Thoracic aorta (tissue), 2 donors: ENCODE measurements at regions not wholly inside any gene's neighbourhood (a gene's known extent, or its start where the extent isn't known, plus 50 kb on each side); places are given as distances from the start of the nearest gene placed in this dataset.

Experiments
- ATAC-seq: fragments of 150-250 bp; one replicate; pipeline ENCODE4 v1.8.0; 2017; ENCODE audit warnings: low read depth; ENCODE audit not compliant: insufficient number of reproducible peaks, low FRiP score
- DNase-seq: peaks from one replicate; pipeline ENCODE4 v3.0.0-alpha.2; 2020; ENCODE audit warnings: low spot score
- H3K27ac ChIP-seq, 2 donors: fragments of 200-600 bp; sonication (generic); 1 replicate in 1 of 2; 2 replicates in 1 of 2; pipeline ENCODE4 v1.5.1; 2016; ENCODE audit warnings: mild to moderate bottlenecking in 2 of 2, moderate library complexity in 2 of 2
- H3K27me3 ChIP-seq: fragments of 200-600 bp; sonication (generic); replicated peaks from 2 replicates; pipeline ENCODE4 v1.6.0; 2016; ENCODE audit warnings: mild to moderate bottlenecking; ENCODE audit not compliant: insufficient read depth
- H3K36me3 ChIP-seq: fragments of 200-600 bp; sonication (generic); one replicate; pipeline ENCODE4 v1.5.1; 2016
- H3K4me1 ChIP-seq, 2 donors: fragments of 200-600 bp; sonication (generic); 1 replicate in 1 of 2; 2 replicates in 1 of 2; pipeline versions ENCODE4 v1.5.1 to v1.6.0; 2016; ENCODE audit warnings: low read depth in 2 of 2, mild to moderate bottlenecking in 1 of 2; ENCODE audit not compliant: control insufficient read depth in 1 of 2
- H3K4me3 ChIP-seq: fragments of 200-600 bp; sonication (generic); 2 replicates; pipeline ENCODE4 v1.5.1; 2016; ENCODE audit warnings: mild to moderate bottlenecking
- H3K9me3 ChIP-seq: fragments of 200-600 bp; sonication (generic); 2 replicates; pipeline ENCODE4 v1.5.1; 2016
- CTCF ChIP-seq: fragments of 200-600 bp; sonication (generic); IDR thresholded peaks from one replicate; pipeline ENCODE4 v1.5.1; 2019; ENCODE audit warnings: antibody characterized with exemption

DNA sequence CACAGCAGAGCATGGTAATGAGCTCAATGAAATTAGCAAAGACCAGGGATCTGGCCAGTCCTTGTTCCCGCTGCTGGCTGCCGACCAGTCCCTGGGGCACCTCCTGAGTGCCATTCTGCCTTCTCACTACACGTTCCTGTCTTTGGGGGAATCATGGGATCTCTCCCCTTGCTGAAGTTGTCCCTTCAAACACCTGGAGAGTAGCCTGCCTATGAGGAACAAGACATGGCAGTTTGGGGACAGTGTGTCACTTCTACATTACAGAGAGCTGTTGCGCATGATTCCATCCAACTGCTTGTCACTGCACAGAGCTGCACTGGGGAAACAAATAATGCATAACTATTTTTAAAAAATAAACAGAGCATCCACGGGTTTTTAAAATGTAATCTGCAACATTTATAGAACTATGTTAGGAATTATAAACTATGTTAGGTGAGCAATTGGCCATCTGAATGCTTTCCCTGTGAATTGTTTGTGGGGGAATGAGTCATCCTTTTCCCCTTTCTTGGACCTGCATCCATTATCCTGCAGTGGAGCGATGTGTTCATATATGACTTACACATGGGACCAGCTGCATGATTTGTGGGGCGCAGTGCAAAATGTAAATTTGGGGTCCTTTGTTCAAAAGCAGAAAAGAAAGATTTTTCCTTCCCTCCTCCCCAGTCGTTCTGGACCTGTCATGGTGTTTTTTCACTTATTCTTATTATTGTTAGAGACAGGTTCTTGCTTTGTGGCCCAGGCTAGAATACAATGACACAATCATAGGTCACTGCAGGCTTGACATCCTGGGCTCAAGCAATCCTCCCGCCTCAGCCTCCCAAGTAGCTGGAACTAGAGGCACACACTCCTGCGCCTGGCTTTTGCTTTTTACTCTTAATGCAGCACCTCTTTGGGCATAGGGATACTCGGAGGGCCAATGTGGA lies 115.0 kb upstream of the TBL1X start:
- DNase-seq (no peak), ATAC-seq (no peak)
- Histone ChIP-seq H3K27ac (no peak overlapping the region), H3K4me1 (peaks cover 4 to 11% of the 10 kb centered on the region in 2 donors), H3K36me3 (no peaks in the 10 kb centered on the region), H3K27me3 (no peaks in the 10 kb centered on the region), H3K4me3 (no peak overlapping the region), H3K9me3 (no peaks in the 10 kb centered on the region)
- TF ChIP-seq CTCF, result no peak

- no peak for DNase-seq
- no peak for ATAC-seq
- no peaks in the 10 kb centered on the region for H3K27me3 ChIP-seq
- H3K4me1 ChIP-seq, result peaks cover 4 to 11% of the 10 kb centered on the region in 2 donors
- no peak overlapping the region for H3K27ac ChIP-seq
- no peaks in the 10 kb centered on the region for H3K9me3 ChIP-seq
- no peaks in the 10 kb centered on the region for H3K36me3 ChIP-seq
- no peak for TF ChIP-seq CTCF
- no peak overlapping the region for H3K4me3 ChIP-seq
These were observed 113.7 kb upstream of the TBL1X start for GRCh38 chrX:9351126-9351525.

GRCh38 chrX:9352243-9352642 lies 112.6 kb upstream of the TBL1X start:
- H3K36me3 ChIP-seq, result no peaks in the 10 kb centered on the region
- ATAC-seq (no peak), DNase-seq (no peak)
- H3K9me3 ChIP-seq, result no peaks in the 10 kb centered on the region
- no peak for TF ChIP-seq CTCF
- H3K4me3 ChIP-seq, result peak overlapping the region; percentile 33
- H3K4me1 ChIP-seq, result peaks cover 4 to 11% of the 10 kb centered on the region in 2 donors
- H3K27ac ChIP-seq, result no peak overlapping the region
- no peaks in the 10 kb centered on the region for H3K27me3 ChIP-seq

DNA sequence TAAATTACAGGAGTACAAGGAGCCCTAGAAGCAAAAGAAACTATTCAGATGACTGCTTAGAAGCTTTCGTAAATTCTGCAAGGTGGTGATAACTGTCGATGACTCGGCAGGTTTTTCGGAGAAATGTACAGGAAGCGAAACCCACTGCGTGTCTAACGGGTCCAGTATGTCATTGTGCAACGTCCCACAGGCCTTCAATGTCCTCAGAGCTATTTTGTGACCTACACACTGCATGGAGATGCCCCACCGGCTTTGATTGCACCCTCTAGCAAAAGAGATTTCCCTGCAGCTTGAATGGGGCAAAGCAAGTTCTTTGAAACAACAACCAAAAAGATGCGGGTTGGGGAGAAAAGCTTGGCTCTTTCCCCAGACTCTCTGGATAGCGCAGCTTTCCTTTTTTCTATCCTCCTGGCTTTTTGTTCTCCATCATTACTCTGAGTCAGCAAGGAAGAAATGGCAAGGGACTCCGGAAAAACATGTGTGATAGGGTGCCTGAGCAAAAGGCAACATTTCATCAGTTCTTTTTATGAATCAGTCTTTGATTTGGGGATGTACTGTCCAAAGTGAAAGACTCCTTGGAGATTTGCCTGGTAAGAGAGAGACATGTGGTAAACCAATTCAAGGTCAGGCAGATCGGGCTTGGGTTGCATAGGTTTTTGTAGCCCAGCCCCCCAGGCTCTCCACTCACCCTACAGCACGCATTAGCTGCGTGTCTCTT lies 112.0 kb upstream of the TBL1X start:
- DNase-seq (no peak), ATAC-seq (no peak)
- Histone ChIP-seq H3K27me3 (no peaks in the 10 kb centered on the region), H3K27ac (no peak overlapping the region), H3K9me3 (no peaks in the 10 kb centered on the region), H3K4me3 (peak overlapping the region; percentile 33), H3K36me3 (no peaks in the 10 kb centered on the region), H3K4me1 (peaks cover 4 to 11% of the 10 kb centered on the region in 2 donors)
- TF ChIP-seq CTCF, result no peak

DNA sequence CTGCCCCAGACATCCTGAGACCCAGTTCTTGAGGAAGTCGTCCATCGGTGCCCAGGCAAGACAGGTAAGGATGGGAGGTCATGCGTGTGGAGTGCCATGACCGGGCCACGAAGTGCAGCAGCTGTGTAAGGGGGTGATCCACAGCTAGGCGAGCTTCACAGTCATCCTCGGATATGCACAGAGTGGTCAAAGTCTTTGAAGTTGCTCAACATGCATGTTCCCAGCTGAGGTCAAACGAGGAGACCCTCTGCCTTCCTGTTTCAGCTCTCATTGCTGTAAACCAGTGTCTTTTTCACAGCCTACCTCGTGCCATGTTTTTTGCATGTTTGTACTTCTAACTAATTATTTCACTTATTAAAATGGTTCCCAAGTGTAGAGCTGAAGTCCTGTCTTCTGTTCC lies 109.9 kb upstream of the TBL1X start:
- ATAC-seq (no peak), DNase-seq (no peak)
- Histone ChIP-seq H3K4me3 (no peak overlapping the region), H3K9me3 (no peaks in the 10 kb centered on the region), H3K27me3 (no peaks in the 10 kb centered on the region), H3K27ac (no peak overlapping the region), H3K4me1 (peaks cover 4 to 11% of the 10 kb centered on the region in 2 donors), H3K36me3 (no peaks in the 10 kb centered on the region)
- TF ChIP-seq CTCF, result no peak
